H9 (cell line): ENCODE measurements at regions not wholly inside any gene's neighbourhood (a gene's known extent, or its start where the extent isn't known, plus 50 kb on each side); places are given as distances from the start of the nearest gene placed in this dataset.

Experiments used
- DNase-seq: peaks from one replicate; pipeline ENCODE4 v3.0.0-alpha.2; 2017
- H2AFZ ChIP-seq: one replicate; pipeline ENCODE4 v1.6.1; 2013; ENCODE audit warnings: mild to moderate bottlenecking, low read length, control low read depth, moderate library complexity
- H2AK5ac ChIP-seq: 2 replicates; pipeline ENCODE4 v1.6.1; 2013; ENCODE audit warnings: low read length, control low read depth, mixed read lengths; ENCODE audit not compliant: insufficient read length
- H2BK120ac ChIP-seq: one replicate; pipeline ENCODE4 v1.6.1; 2013; ENCODE audit warnings: low read depth, mild to moderate bottlenecking, low read length, control low read depth, inconsistent platforms; ENCODE audit not compliant: poor library complexity, severe bottlenecking
- H2BK12ac ChIP-seq: 2 replicates; pipeline ENCODE4 v1.6.1; 2013; ENCODE audit warnings: low read length, control low read depth, mixed read lengths, low read depth; ENCODE audit not compliant: insufficient read length
- H2BK15ac ChIP-seq: 2 replicates; pipeline ENCODE4 v1.6.1; 2013; ENCODE audit warnings: low read depth, low read length, control low read depth
- H2BK20ac ChIP-seq: one replicate; pipeline ENCODE4 v1.6.1; 2013; ENCODE audit warnings: low read depth, mild to moderate bottlenecking, low read length, control low read depth, inconsistent platforms; ENCODE audit not compliant: poor library complexity, severe bottlenecking
- H2BK5ac ChIP-seq: 2 replicates; pipeline ENCODE4 v1.6.1; 2013; ENCODE audit warnings: low read length, control low read depth, mixed read lengths; ENCODE audit not compliant: insufficient read length
- H3K14ac ChIP-seq: 2 replicates; pipeline ENCODE4 v1.6.1; 2013; ENCODE audit warnings: low read length, control low read depth; ENCODE audit not compliant: insufficient read depth
- H3K18ac ChIP-seq: 2 replicates; pipeline ENCODE4 v1.6.1; 2013; ENCODE audit warnings: low read depth, mild to moderate bottlenecking, mixed read lengths, low read length, control low read depth; ENCODE audit not compliant: insufficient read length
- H3K23ac ChIP-seq: 2 replicates; pipeline ENCODE4 v1.6.1; 2013; ENCODE audit warnings: low read length, control low read depth, mixed read lengths, low read depth; ENCODE audit not compliant: insufficient read length
- H3K23me2 ChIP-seq: 2 replicates; pipeline ENCODE4 v1.6.1; 2013; ENCODE audit warnings: low read depth, mild to moderate bottlenecking, mixed read lengths, low read length, control low read depth; ENCODE audit not compliant: insufficient read length, poor library complexity, severe bottlenecking
- H3K27ac ChIP-seq: 2 replicates; pipeline ENCODE4 v1.5.1; 2013; ENCODE audit warnings: low read length, control low read depth, mixed read lengths, low read depth; ENCODE audit not compliant: insufficient read length
- H3K27me3 ChIP-seq: 2 replicates; pipeline ENCODE4 v1.6.1; 2013; ENCODE audit warnings: low read length, control low read depth, inconsistent platforms; ENCODE audit not compliant: insufficient read depth
- H3K4ac ChIP-seq: 2 replicates; pipeline ENCODE4 v1.6.1; 2013; ENCODE audit warnings: low read depth, mild to moderate bottlenecking, control low read depth, inconsistent platforms, low read length, moderate library complexity
- H3K4me1 ChIP-seq: 2 replicates; pipeline ENCODE4 v1.6.1; 2013; ENCODE audit warnings: low read length, control low read depth, inconsistent platforms; ENCODE audit not compliant: insufficient read depth
- H3K4me2 ChIP-seq: 2 replicates; pipeline ENCODE4 v1.6.1; 2013; ENCODE audit warnings: low read length, control low read depth, mixed read lengths; ENCODE audit not compliant: insufficient read length, insufficient read depth
- H3K56ac ChIP-seq: 2 replicates; pipeline ENCODE4 v1.6.1; 2013; ENCODE audit warnings: low read depth, mild to moderate bottlenecking, mixed read lengths, low read length, control low read depth; ENCODE audit not compliant: insufficient read length
- H3K79me1 ChIP-seq: 2 replicates; pipeline ENCODE4 v1.6.1; 2013; ENCODE audit warnings: low read depth, mild to moderate bottlenecking, moderate library complexity, low read length, control low read depth, inconsistent platforms; ENCODE audit not compliant: insufficient read depth, poor library complexity, severe bottlenecking
- H3K79me2 ChIP-seq: 2 replicates; pipeline ENCODE4 v1.6.1; 2013; ENCODE audit warnings: low read length, control low read depth, inconsistent platforms; ENCODE audit not compliant: insufficient read depth
- H3K9ac ChIP-seq: 2 replicates; pipeline ENCODE4 v1.6.1; 2013; ENCODE audit warnings: low read length, control low read depth, mixed read lengths; ENCODE audit not compliant: insufficient read length; ENCODE audit errors: extremely low read depth
- H3K9me3 ChIP-seq: one replicate; pipeline ENCODE4 v1.6.1; 2013; ENCODE audit warnings: low read depth, low read length, inconsistent platforms; ENCODE audit not compliant: control insufficient read depth
- H3T11ph ChIP-seq: one replicate; pipeline ENCODE4 v1.6.1; 2013; ENCODE audit warnings: mild to moderate bottlenecking, low read length, control low read depth, inconsistent platforms
- H4K20me1 ChIP-seq: one replicate; pipeline ENCODE4 v1.6.1; 2013; ENCODE audit not compliant: control insufficient read depth, insufficient read length, insufficient read depth
- H4K5ac ChIP-seq: 2 replicates; pipeline ENCODE4 v1.6.1; 2013; ENCODE audit warnings: low read depth, mild to moderate bottlenecking, mixed read lengths, low read length, control low read depth; ENCODE audit not compliant: insufficient read length
- H4K8ac ChIP-seq: replicated peaks from 2 replicates; pipeline ENCODE4 v1.6.1; 2013; ENCODE audit warnings: low read length, control low read depth, mixed read lengths, low read depth; ENCODE audit not compliant: insufficient read length
- H4K91ac ChIP-seq: 2 replicates; pipeline ENCODE4 v1.6.1; 2013; ENCODE audit warnings: low read depth, mild to moderate bottlenecking, moderate library complexity, mixed read lengths, low read length, control low read depth; ENCODE audit not compliant: insufficient read length
- H3K27ac Mint-ChIP-seq, 3 experiments: 2 replicates in 2 of 3; 3 replicates in 1 of 3; pipeline ENCODE4 v1.8.0; 2020 to 2021; ENCODE audit warnings: mixed read lengths in 3 of 3, mild to moderate bottlenecking in 1 of 3, moderate library complexity in 1 of 3
- H3K27me3 Mint-ChIP-seq: 2 replicates; pipeline ENCODE4 v1.8.0; 2021; ENCODE audit warnings: low read depth, mild to moderate bottlenecking, moderate library complexity, mixed read lengths
- H3K36me3 Mint-ChIP-seq, 3 experiments: 2 replicates in 2 of 3; 3 replicates in 1 of 3; pipeline ENCODE4 v1.8.0; 2020 to 2021; ENCODE audit warnings: low read depth in 3 of 3, mixed read lengths in 3 of 3; ENCODE audit not compliant: insufficient read depth in 1 of 3
- H3K4me1 Mint-ChIP-seq, 2 experiments: 2 replicates each; pipeline ENCODE4 v1.8.0; 2020; ENCODE audit warnings: mixed read lengths in 2 of 2
- H3K4me3 Mint-ChIP-seq, 2 experiments: 2 replicates in 1 of 2; 3 replicates in 1 of 2; pipeline ENCODE4 v1.8.0; 2020 to 2021; ENCODE audit warnings: mild to moderate bottlenecking in 2 of 2, mixed read lengths in 2 of 2, moderate library complexity in 1 of 2
- H3K9me3 Mint-ChIP-seq, 2 experiments: 2 replicates in 1 of 2; 3 replicates in 1 of 2; pipeline ENCODE4 v1.8.0; 2020; ENCODE audit warnings: mild to moderate bottlenecking in 2 of 2, mixed read lengths in 2 of 2, moderate library complexity in 1 of 2
- CTCF ChIP-seq: fragments of 200-600 bp; sonication (generic); conservative IDR thresholded peaks from 3 replicates; pipeline ENCODE4 v1.8.0; 2021; ENCODE audit warnings: antibody characterized with exemption, mild to moderate bottlenecking
- WGBS: extraction: QIAGEN DNeasy Blood & Tissue Kit; methylation state at CpG from one replicate; pipeline ENCODE4 v1.1.7; 2013; ENCODE audit warnings: missing lambda C conversion rate, low lambda C conversion rate, mixed read lengths; ENCODE audit not compliant: insufficient read length; ENCODE audit errors: extremely low coverage; 5-methylcytosine and 5-hydroxymethylcytosine counted together

DNA sequence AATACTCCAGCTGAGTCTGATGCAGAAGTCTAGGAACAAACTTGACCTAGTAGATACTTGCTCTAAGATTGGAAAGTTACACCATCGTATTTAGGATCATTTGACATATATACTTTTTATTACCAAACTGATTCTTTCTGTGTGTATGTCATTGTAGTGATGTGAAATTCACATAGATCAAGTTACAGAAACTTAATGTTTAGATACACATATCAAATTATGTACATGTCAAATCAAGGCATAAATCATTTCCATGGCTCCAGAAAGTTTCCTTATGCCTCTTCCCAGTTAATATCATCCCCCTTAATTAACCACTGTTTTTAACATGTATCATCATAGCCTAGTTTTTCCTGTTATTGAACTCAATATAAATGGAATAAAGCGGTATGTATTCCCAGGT is 292.0 kb upstream of the CDH11 start:
- Histone ChIP-seq H2BK15ac (no peak overlapping the region), H2AFZ (no peak overlapping the region), H3K9me3 (no peaks in the 10 kb centered on the region), H4K5ac (no peak overlapping the region), H3K4me2 (no peak overlapping the region), H3K4ac (no peak overlapping the region), H4K91ac (no peak overlapping the region), H2BK12ac (no peak overlapping the region), H2AK5ac (no peak overlapping the region), H2BK5ac (no peak overlapping the region), H3T11ph (no peak overlapping the region), H4K8ac (no peak overlapping the region), H3K4me1 (no peaks in the 10 kb centered on the region), H3K27me3 (no peaks in the 10 kb centered on the region), H3K79me2 (no peaks in the 10 kb centered on the region), H2BK20ac (no peak overlapping the region), H4K20me1 (no peaks in the 10 kb centered on the region), H3K9ac (no peak overlapping the region), H3K27ac (no peak overlapping the region), H3K56ac (no peak overlapping the region), H3K14ac (no peak overlapping the region), H3K79me1 (no peaks in the 10 kb centered on the region), H2BK120ac (no peak overlapping the region), H3K23ac (no peak overlapping the region), H3K18ac (no peak overlapping the region), H3K23me2 (no peaks in the 10 kb centered on the region)
- Mint-ChIP-seq H3K27ac (no peak overlapping the region), H3K36me3 (no peaks in the 10 kb centered on the region), H3K4me1 (peaks cover 0 to 2% of the 10 kb centered on the region in 2 experiments; a peak in 1 of 4 replicates), H3K4me3 (no peak overlapping the region), H3K27me3 (no peaks in the 10 kb centered on the region), H3K9me3 (no peaks in the 10 kb centered on the region)
- TF ChIP-seq CTCF = no peak
- no CpG with 5 or more reads among the region's 2 CpGs for WGBS
- no peak for DNase-seq
